GM18508 (cell line): ENCODE measurements at regions not wholly inside any gene's neighbourhood (a gene's known extent, or its start where the extent isn't known, plus 50 kb on each side); places are given as distances from the start of the nearest gene placed in this dataset.

Experiments used
- ATAC-seq: cut with Tn5 transposase; IDR thresholded peaks from one replicate; pipeline ENCODE4 v1.9.1; 2021; ENCODE audit warnings: moderate number of reproducible peaks; ENCODE audit not compliant: insufficient read depth, unreplicated experiment

DNA sequence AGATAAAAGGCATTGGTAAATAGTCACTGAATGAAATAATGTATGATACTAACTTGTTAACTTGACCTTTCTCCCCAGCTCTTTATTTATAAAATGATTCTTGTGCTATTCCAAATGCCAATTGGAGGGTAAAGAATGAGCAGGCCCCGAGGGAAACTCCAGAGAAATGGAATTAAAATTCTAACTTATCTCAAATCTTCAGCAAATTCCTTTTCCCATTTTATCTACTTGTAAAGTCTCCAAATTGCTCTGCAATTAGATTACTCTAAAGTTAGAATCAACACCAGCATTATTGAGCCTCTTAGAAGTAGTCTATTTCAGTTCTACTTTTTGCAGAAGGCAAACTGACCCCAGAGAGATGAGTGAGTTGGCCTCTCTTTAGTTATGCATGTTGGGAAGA is 165.9 kb upstream of the PREP start:
- no peak for ATAC-seq

DNA sequence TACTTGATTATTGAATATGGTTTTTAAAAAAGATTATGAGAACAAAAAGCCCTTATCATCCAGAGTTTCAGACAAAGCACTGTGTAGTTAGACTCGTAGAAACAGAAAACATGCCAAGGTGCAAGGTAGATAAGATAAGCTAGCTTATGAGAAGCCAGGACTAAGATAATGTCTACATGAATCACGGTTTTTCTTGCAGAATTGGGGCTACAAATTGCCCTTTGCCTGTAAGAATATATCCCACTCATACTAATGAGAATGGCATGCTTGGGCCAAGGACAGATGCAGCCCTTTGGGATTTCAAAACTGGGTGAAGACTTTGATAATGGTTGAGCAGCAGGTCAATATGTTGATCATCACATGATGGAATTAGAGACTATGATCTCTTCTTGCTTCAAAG is 165.3 kb upstream of the PREP start:
- ATAC-seq, result no peak

DNA sequence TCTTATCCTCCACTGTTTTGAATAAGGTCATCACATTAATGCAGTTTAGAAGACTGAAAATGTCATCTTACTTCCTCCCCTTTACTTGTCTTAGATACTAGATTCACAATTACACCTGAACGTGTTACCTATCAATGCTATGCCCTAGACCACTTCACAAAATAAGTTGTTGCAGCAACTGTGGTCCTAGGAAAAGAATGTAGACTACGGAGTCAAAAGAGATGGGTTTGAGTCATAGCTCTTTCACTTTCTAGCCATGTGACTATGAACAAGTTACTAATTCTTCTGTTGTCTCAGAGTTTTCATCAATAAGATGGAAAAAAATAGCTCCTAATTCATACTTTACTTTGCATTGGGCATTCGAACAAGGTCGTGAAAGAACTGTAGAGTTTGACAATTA is 164.3 kb upstream of the PREP start:
- ATAC-seq, result no peak

DNA sequence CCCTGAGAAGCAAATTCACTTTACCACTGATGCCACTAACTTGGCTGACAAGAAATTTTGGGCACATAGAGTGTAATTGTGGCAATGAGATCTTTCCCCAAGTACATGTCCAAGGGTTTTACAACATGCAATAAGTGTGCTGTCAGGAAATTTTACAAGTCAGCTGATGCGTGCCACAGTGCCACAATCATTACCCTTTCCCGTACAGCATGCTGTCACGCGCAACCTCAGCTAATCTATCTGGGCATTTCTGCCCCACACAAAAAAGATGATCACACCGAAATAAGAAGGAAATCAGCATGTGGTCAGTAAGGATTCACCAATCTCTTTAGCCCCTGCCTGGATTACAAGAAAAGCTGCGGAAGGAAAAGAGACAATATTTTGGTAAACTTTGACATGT is 163.6 kb upstream of the PREP start:
- no peak for ATAC-seq

DNA sequence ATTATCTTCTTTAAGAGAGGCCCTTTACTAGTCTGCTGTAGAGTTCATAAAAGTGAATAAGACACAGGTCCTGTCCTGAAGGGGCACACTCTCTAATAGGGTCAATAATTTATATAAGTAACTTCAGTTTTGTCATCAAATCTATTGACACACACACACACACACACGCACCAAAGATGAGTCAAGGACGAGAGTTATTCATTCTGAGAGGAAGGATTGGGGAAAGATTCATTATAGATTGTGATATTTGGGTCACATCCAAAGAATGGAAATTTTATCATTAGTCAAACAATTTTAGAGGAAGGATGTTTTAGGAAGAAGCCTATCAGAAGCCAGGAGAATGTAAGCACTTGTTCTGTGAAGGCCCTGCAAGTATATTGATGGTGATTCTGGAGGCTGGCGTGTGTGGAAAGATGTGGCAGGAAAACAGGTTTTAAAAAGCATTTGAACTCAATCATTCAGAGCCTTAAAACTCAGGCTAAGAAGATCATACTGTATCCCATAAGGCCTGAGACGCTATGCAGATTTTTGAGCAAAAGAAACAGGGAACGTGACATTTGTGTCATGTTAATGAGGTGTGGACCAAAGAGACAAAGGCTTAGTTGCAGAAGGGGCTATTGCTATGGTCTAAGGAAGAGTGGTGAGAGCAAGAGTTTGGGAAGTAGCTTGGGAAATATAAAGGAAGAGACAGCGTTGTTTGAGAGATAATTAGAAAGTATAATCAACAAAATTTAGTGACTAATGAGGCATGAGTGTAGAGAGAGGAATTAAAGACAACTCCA is 161.4 kb upstream of the PREP start:
- no peak for ATAC-seq

DNA sequence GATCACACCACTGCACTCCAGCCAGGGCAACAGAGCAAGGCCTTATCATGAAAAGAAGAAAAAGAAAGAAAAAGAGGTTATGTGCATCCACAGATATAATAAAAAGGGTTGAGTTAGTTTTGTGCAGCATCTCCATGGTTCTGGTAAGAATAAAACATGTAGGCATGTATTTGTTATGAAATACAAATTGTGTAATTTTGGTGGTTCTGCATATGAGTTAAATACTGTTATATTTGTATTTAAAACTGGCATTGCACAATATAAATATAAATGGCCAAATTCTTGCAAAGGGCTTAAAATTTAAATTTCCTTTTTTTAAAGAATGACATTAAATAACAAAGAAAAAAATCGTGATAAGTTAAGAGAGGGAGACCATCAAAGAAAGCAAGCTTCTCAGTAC is 159.1 kb upstream of the PREP start:
- ATAC-seq, result no peak

DNA sequence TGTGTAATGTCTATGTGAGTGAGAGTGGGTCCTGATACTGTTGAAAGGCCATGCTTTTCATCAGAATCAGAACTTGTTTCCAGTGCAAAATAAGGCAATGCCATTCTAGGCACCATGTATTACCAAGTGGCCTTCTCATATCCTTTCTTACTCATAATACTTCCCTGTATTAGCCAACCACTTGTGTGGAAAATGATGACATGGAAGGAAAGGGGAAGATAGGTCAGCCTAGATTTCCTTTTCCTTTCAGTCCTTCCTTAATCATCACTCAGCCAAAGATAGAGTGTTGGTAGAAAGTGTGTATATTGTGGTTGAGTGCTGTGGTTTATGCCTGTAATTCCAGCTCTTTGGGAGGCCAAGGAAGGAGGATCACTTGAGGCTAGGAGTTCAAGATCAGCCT is 158.6 kb upstream of the PREP start:
- no peak for ATAC-seq

DNA sequence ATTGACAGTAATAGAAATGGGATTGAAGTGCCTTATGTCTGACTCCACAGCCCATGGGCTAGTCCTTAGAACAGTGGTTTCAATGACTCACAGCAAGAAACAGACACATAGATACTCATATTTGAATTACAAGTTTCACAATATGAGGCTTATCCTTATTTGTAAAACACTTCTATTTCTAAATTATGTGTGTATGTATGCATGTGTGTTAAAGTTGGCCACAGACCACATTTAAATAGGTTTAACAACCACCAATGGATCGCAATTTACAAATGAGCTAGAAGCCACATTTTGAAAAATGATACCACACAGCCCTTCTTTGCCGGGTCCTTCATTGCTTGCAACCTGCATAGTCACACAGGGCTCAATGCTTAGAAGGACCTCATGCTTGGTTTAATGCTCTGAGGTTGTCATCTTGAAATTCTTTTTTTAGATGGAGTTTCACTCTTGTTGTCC is 157.8 kb upstream of the PREP start:
- ATAC-seq, result peak; percentile 87

DNA sequence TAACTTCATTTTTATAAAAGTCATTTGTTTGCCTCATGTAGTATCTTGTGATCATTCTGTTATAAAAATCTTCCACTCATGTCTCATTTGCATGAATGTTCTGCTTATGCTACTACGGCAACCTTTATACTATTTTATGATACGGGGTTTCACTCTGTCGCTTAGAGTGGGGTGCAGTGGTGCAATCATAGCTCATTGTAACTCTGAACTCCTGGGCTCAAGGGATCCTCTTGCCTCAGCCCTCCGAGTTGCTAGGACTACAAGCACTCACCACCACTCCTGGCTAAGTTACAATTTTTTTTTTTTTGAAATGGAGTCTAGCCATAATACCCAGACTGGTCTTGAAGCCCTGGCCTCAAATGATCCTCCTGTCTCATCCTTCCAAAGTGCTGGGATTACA is 154.4 kb upstream of the PREP start:
- no peak for ATAC-seq

DNA sequence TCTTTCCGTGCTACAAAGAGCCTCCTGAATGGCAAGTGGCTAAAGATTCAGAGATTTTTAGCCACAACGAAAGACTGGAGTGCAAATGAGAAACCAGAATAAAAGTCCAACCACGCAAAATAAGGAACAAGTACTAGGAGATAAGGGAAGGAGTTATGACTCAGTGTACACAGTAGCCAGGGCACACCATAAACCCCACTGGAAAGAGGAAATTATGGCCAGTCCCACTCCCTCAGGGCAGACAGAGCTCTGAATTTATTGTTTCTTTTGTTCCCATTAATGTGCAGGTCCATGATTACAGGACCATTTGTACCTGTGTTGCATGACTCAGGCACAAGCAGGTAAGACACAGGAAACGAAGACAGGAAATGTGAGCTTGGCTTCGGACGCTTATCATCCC is 150.3 kb upstream of the PREP start:
- no peak for ATAC-seq

DNA sequence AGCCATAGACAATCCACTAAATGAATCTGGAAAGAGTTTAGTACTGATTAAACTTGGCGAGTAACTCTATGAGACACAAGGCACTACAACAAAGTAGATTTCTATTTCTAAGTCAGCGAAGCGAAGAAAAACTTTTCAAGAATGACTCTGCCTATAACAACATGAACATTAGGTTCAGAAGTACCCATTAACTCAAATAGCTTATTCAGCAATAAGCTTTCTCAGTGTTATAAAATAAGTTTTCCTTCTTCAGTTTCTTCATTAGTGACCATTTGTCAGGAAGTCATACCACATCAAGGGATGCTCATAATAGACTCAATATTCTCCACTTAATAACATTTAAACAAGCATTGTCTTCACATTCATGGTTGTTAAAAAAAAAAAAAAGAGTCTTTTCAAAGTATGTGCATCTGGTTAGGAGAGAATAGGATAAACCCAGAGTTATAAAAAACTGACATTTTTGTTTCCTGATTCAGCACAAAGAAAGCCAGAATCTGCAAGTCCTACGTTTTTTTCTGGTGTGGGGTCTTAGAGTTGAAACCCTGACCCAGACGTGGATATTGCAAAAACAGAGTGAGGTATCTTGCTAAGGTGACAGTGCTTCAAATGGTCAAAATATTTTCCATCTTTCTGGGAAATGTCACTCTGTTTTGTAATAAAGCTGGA is 148.2 kb upstream of the PREP start:
- no peak for ATAC-seq

DNA sequence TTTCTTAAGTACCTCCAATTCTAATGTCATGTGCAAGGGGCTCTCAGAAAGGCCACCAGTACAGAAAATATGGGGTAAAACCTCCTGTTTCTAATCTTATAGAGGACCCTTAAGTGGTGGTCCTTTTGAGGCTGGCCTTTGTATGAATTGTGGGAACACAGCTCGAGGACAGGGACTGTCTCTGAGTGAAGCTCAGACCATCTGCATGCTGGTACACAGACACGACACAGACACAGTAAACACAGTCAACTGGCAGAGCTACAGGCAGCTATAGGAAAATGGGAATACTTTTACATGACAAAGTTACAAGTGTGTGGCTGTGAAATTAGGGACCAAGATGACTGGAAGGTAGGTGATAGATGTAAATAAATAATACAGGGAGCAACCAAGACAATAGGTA is 143.9 kb upstream of the PREP start:
- ATAC-seq, result no peak

DNA sequence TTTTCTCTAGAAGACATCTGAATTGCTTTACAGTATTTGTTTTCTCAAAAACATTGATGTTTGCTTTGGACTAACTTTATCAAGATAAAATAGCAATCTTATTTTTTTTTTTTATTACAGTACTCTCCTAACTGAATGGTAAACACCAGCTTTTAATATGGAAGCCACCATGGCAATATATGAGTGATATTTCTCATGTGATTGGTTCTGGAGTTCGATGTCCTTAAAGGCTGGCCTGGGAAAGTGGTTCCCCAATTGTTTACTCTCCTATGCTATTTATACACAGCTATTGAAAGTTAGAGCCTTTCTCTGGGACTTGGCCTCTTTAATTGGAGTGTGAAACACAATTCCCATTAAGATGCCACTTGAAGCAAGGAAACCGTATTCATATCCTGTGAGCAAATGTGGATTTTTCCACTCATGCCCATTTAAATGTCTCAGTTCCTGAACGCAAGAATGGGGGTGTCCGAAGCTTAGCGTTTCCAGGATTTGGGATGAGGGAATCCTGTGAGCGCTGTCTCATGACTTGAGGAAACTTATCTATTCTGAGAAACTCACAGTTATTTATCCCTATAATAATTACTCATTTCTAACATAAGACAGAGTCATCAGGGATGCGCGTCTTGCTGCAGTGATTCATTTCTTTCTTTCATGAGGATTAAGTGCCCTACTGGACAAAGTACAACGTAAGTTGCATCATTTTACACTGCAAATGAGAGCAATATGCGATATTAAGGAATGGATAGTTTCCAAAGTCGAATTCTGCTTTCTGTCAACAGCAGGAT is 143.3 kb upstream of the PREP start:
- ATAC-seq, result no peak

DNA sequence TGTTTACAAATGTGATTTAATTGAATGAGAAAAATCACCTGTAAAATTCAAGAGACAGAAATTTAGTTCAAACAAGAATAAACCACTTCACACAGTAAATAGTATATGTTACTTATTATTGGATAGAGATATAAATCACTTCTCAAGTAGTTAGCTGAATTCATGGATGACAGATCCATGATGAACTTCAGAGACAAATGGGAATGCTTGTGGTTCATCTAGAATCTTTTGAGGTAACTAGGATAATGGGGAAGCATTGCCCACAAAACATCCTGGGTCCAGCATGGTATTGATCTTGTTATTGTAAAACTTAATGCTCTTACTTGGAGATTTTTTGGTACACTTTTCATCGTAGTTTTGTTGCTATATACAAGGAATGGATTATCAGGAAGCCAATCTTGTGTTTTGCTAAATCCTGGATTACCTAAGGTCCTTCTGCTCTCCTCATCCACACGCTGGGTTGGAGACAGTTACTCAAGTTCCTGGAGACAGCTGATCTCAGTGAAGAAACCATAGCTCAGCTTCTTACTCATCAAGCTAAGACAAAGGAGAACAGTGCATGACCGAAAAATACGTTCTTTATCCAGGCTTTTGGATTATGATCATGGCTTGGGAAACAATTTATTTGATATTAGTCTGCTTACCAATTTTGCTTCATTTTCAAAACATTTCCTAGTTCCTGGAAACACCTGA is 142.5 kb upstream of the PREP start:
- ATAC-seq, result no peak

DNA sequence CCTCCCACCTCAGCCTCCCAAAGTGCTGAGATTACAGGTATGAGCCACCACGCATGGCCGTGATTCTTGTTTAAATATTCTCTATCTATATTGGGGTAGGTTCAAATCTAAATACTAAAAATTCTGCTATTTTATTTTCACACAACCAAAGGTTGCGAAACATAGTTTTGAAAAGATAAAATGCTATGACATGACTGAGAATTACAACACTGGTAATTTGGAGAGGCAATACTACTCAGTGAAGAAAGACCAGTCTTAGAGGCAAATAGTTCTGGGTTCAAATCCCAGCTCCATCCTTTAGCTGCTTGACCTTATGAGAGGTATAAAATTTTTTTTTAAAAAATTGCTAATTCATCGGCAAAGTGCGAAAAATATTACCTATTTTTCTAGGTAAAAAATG is 137.0 kb upstream of the PREP start:
- no peak for ATAC-seq

DNA sequence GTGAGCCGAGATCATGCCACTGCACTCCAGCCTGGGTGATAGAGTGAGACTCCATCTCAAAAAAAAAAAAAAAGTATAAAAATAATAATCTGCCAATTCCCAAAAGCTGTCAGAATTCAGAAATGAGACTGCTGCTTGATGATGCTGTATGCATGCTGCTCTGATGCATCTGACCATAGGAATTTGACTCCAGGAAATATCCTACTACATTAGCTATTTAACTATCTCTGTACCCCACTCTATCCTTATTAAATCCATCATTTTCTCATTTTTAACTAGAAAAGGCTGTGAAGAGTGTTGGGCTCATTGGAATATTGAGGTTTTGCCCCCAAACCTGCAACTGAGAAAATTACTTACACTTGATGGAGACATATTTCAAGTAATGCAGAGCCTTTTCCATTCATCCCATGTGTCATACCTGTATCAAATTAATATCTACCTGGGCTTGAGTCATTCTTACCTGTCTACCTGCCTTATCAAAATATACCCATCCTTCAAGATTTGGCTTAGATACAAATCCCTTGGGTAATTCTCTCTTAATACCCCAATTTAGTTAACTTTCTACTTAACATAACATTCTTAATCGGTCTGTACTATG is 135.2 kb upstream of the PREP start:
- ATAC-seq, result no peak

DNA sequence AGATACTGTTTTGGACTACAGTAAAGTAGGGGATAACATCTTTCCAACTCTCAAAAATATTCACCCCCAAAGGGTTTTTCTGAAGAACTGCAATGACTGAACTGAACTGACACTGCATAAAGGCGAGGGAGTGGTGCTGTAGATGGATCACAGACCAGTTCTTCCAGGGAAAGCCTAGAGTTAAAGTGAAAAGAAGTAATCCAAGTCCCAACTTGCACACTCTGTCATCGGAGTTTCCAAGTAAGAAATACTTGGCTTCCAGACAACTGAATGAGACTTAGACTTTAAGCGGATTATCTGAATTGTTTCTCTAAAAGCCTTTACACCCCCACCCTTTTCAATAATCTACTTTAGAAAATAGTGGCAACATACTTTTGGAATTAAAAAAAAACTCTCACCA is 134.1 kb upstream of the PREP start:
- ATAC-seq, result no peak

DNA sequence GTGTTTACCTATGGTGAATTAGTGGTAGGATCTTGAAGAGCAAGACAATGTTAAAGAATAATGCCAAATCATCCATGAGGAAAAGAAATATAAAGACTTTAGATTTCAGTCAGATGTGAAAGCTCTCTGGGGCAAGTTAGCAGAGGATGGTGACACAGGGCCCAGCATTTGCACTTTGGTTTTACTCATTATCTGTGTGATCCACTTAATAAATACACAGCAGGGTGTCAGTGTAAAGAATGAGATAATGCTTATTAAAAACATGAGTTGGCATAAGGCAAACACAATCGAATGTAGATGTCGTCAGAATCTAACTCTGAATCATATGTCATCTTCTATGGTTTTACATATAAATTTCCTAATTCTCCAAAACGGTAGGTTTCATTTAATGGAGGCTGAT is 130.4 kb upstream of the PREP start:
- ATAC-seq, result no peak

DNA sequence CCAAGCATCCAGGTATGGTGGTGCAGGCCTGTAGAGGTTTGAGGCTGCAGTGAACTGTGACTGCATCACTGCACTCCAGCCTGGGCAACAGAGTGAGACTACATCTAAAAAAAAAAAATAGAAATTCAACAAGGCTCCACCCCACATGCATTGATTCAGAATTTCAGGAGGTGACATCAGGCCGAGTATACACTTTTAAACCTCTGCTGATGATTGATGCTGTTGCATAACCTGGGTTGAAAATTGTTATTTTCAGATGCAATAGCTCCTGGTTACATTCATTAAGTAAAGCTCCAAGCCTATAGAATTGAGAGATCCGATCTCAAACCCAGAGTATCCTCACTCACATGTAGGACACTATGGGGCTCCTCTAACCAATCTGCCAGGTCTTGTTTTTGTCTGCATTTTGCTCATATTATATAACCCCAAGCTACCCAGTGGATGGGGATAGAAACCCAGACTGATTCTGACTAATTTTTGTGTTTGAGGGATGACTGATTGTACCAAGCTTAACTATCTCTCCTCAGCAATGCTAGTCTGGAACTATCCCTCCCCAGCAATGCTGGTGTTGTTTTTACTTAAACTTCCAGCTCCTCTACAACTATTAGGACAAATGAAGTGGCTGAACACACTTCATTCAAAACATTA is 123.5 kb upstream of the PREP start:
- ATAC-seq, result no peak
